ENCODE measurements at regions not wholly inside any gene's neighbourhood (a gene's known extent, or its start where the extent isn't known, plus 50 kb on each side); places are given as distances from the start of the nearest gene placed in this dataset.

GRCh38 chr22:49039625-49040024 lies 788.0 kb downstream of the BRD1 start:
- DNase-seq = no peak

GRCh38 chr22:49037701-49038245 lies 789.9 kb downstream of the BRD1 start:
- no peak for DNase-seq

GRCh38 chr22:49036513-49036912 lies 791.2 kb downstream of the BRD1 start:
- DNase-seq = no peak

GRCh38 chr22:49035818-49036457 lies 791.7 kb downstream of the BRD1 start:
- DNase-seq = no peak

- no peak for DNase-seq
Observed at GRCh38 chr22:49034836-49035817, 792.5 kb downstream of the BRD1 start.

GRCh38 chr22:49033616-49034015 lies 794.1 kb downstream of the BRD1 start:
- no peak for DNase-seq

GRCh38 chr22:49032821-49033220 lies 794.9 kb downstream of the BRD1 start:
- no peak for DNase-seq

GRCh38 chr22:49031746-49032330 lies 795.8 kb downstream of the BRD1 start:
- no peak for DNase-seq

- DNase-seq = no peak
Observed at GRCh38 chr22:49028111-49028510, 799.6 kb downstream of the BRD1 start.

- no peak for DNase-seq
Observed at GRCh38 chr22:49027368-49027670, 800.4 kb downstream of the BRD1 start.

- DNase-seq = no peak
Observed at GRCh38 chr22:49026494-49027367, 800.9 kb downstream of the BRD1 start.

- DNase-seq = no peak
Observed at GRCh38 chr22:49025791-49026493, 801.7 kb downstream of the BRD1 start.

- DNase-seq = no peak
Observed at GRCh38 chr22:49024775-49025440, 802.8 kb downstream of the BRD1 start.

GRCh38 chr22:49023879-49024774 lies 803.5 kb downstream of the BRD1 start:
- no peak for DNase-seq

GRCh38 chr22:49023161-49023878 lies 804.4 kb downstream of the BRD1 start:
- no peak for DNase-seq

GRCh38 chr22:49022816-49023160 lies 804.9 kb downstream of the BRD1 start:
- DNase-seq = no peak

GRCh38 chr22:49021926-49022815 lies 805.5 kb downstream of the BRD1 start:
- no peak for DNase-seq
